HL-60 (cell line): ENCODE measurements at regions not wholly inside any gene's neighbourhood (a gene's known extent, or its start where the extent isn't known, plus 50 kb on each side); places are given as distances from the start of the nearest gene placed in this dataset.

Experiments
- DNase-seq, 2 experiments: peaks; one replicate each; pipeline ENCODE4 v3.0.0-alpha.2; 2010 to 2020; ENCODE audit warnings: low read depth in 1 of 2, low spot score in 1 of 2
- H3K27ac ChIP-seq: fragments of 250-450 bp; sonication (Bioruptor Pico); replicated peaks from 2 replicates; pipeline ENCODE4 v1.5.1; 2020; ENCODE audit warnings: mild to moderate bottlenecking, moderate library complexity
- H3K27me3 ChIP-seq: fragments of 250-450 bp; sonication (Bioruptor Pico); 2 replicates; pipeline ENCODE4 v1.5.1; 2021; ENCODE audit warnings: mild to moderate bottlenecking, moderate library complexity; ENCODE audit not compliant: insufficient read depth, poor library complexity, severe bottlenecking
- H3K4me3 ChIP-seq: replicated peaks from 2 replicates; pipeline ENCODE4 v1.5.1; 2011; ENCODE audit warnings: mild to moderate bottlenecking, control low read depth, low read length; ENCODE audit not compliant: insufficient read depth
- GABPA ChIP-seq: IDR thresholded peaks from 2 replicates; pipeline ENCODE4 v1.6.1; 2012; ENCODE audit warnings: low read depth
- POLR2AphosphoS5 ChIP-seq: IDR thresholded peaks from 2 replicates; pipeline ENCODE4 v1.6.1; 2012; ENCODE audit warnings: low read depth
- SPI1 ChIP-seq: IDR thresholded peaks from 2 replicates; pipeline ENCODE4 v1.6.1; 2012; ENCODE audit warnings: low read depth, mild to moderate bottlenecking, borderline replicate concordance
- TF ChIP-seq, protein P1 (sequence below): IDR thresholded peaks from 2 replicates; pipeline ENCODE4 v1.6.1; 2012; ENCODE audit warnings: low read depth; ENCODE audit not compliant: insufficient replicate concordance
- TF ChIP-seq, protein P2 (sequence below): IDR thresholded peaks from one replicate; pipeline ENCODE4 v1.5.1; 2011; ENCODE audit warnings: low read length, control low read depth, inconsistent platforms; ENCODE audit not compliant: insufficient read depth

DNA sequence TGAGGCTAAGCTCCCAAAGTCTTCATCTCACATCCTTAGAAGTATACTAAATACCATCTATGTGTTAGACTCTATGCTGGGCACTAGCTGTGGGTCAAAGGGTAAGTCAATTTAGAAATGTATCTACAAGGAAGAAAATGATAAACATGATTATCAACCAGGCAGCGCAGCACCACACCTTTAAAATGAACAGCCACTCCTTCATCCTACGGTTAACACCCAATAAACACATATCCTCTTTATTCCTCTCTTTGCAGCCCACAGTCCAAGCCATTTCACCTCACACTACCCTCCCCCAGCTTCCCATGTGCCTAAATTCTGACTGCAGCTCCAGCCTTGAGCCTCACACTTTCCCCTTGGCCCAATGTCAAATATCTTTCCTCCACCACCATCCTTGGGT, 362.6 kb downstream of the FGFR2 start:
- no peak overlapping the region for H3K4me3 ChIP-seq
- H3K27ac ChIP-seq: no peak overlapping the region
- TF ChIP-seq, protein P1, sequence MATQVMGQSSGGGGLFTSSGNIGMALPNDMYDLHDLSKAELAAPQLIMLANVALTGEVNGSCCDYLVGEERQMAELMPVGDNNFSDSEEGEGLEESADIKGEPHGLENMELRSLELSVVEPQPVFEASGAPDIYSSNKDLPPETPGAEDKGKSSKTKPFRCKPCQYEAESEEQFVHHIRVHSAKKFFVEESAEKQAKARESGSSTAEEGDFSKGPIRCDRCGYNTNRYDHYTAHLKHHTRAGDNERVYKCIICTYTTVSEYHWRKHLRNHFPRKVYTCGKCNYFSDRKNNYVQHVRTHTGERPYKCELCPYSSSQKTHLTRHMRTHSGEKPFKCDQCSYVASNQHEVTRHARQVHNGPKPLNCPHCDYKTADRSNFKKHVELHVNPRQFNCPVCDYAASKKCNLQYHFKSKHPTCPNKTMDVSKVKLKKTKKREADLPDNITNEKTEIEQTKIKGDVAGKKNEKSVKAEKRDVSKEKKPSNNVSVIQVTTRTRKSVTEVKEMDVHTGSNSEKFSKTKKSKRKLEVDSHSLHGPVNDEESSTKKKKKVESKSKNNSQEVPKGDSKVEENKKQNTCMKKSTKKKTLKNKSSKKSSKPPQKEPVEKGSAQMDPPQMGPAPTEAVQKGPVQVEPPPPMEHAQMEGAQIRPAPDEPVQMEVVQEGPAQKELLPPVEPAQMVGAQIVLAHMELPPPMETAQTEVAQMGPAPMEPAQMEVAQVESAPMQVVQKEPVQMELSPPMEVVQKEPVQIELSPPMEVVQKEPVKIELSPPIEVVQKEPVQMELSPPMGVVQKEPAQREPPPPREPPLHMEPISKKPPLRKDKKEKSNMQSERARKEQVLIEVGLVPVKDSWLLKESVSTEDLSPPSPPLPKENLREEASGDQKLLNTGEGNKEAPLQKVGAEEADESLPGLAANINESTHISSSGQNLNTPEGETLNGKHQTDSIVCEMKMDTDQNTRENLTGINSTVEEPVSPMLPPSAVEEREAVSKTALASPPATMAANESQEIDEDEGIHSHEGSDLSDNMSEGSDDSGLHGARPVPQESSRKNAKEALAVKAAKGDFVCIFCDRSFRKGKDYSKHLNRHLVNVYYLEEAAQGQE: no peak
- TF ChIP-seq SPI1 (no peak), GABPA (no peak), POLR2AphosphoS5 (no peak)
- TF ChIP-seq, protein P2, sequence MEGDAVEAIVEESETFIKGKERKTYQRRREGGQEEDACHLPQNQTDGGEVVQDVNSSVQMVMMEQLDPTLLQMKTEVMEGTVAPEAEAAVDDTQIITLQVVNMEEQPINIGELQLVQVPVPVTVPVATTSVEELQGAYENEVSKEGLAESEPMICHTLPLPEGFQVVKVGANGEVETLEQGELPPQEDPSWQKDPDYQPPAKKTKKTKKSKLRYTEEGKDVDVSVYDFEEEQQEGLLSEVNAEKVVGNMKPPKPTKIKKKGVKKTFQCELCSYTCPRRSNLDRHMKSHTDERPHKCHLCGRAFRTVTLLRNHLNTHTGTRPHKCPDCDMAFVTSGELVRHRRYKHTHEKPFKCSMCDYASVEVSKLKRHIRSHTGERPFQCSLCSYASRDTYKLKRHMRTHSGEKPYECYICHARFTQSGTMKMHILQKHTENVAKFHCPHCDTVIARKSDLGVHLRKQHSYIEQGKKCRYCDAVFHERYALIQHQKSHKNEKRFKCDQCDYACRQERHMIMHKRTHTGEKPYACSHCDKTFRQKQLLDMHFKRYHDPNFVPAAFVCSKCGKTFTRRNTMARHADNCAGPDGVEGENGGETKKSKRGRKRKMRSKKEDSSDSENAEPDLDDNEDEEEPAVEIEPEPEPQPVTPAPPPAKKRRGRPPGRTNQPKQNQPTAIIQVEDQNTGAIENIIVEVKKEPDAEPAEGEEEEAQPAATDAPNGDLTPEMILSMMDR: no peak
- DNase-seq: no peak
- no peaks in the 10 kb centered on the region for H3K27me3 ChIP-seq

DNA sequence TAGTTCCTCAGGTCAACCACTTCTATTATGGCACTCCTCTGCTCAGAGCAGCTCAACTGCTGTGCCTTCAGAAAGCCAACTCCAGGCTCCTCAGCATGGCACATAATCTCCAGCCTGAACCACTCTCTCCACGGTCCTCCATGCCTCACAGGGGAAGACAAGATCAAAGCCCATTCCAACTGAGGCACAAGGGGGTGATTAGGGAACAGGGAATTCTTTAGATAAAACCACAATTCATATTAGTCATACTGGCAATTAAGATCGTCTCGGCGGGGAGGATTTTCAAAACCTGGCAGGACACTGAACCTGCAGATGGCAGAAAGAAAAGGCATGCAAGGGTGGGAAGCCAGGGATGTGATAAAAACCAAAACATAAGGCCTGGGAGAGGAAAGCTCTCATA, 361.6 kb downstream of the FGFR2 start:
- no peak for DNase-seq
- Histone ChIP-seq H3K27me3 (no peaks in the 10 kb centered on the region), H3K27ac (no peak overlapping the region), H3K4me3 (no peak overlapping the region)
- no peak for TF ChIP-seq SPI1

DNA sequence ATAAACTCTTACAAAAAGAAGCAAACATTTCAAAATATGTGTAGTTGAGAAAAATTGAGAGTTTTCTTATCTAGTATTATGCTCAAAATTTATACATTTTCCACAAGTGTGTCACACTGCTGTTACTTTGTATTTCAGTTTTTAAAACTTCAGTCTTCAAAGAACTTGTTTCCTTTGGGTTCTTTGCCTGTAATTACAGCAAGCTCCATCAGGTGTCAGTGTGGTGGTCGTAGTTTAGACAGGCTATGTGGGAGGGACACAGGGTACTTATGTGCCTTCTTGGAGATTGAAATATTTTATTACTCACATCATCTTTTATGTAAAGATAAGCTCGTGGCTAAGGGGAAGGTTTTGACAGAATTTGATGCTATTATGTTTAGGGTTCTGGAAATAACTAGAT, 360.5 kb downstream of the FGFR2 start:
- no peak for TF ChIP-seq GABPA
- no peak for TF ChIP-seq SPI1
- TF ChIP-seq, protein P1: no peak
- TF ChIP-seq, protein P2: no peak
- no peak for TF ChIP-seq POLR2AphosphoS5
- no peak overlapping the region for H3K27ac ChIP-seq
- no peak for DNase-seq
- no peaks in the 10 kb centered on the region for H3K27me3 ChIP-seq
- H3K4me3 ChIP-seq: no peak overlapping the region

DNA sequence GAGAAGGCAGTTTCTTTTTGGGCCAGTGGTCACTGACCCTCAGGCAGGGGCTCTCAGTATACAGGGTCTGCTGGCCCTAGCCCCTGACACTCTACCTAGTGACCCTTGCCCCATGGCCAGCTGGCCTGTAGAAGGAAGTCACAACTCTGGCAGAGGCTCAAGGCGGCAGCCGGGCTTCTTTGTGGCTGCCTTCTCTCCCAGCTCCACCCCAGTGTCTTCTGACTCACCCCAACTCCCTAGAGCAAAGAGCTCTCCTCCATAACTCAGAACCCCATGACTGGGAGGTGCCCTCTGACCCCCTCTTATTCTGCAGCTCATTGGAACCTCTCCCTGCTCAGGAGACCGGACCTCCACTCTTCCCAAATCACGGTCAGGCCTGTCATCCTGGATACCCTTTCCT, 358.2 kb downstream of the FGFR2 start:
- no peak for DNase-seq
- H3K27ac ChIP-seq: no peak overlapping the region
- H3K27me3 ChIP-seq: no peaks in the 10 kb centered on the region
- TF ChIP-seq, protein P1: no peak
- no peak for TF ChIP-seq POLR2AphosphoS5
- TF ChIP-seq GABPA: no peak
- TF ChIP-seq SPI1: no peak
- TF ChIP-seq, protein P2: no peak
- no peak overlapping the region for H3K4me3 ChIP-seq
